ENCODE measurements at regions not wholly inside any gene's neighbourhood (a gene's known extent, or its start where the extent isn't known, plus 50 kb on each side); places are given as distances from the start of the nearest gene placed in this dataset.

GRCh38 chr2:7795778-7796563 lies 878.8 kb downstream of the RNF144A start:
- no peak for DNase-seq (ENCODE audit: low read depth in 2 of 2)

GRCh38 chr2:7800031-7800430 lies 881.8 kb upstream of the ID2 start:
- DNase-seq (ENCODE audit: low read depth in 2 of 2): no peak

GRCh38 chr2:7801212-7801611 lies 880.6 kb upstream of the ID2 start:
- DNase-seq (ENCODE audit: low read depth in 2 of 2): no peak

- no peak for DNase-seq (ENCODE audit: low read depth in 2 of 2)
These were observed 878.3 kb upstream of the ID2 start for GRCh38 chr2:7803515-7803914.

GRCh38 chr2:7809640-7810039 lies 872.2 kb upstream of the ID2 start:
- DNase-seq (ENCODE audit: low read depth in 2 of 2): no peak

GRCh38 chr2:7811073-7811472 lies 870.8 kb upstream of the ID2 start:
- no peak for DNase-seq (ENCODE audit: low read depth in 2 of 2)

- DNase-seq (ENCODE audit: low read depth in 2 of 2): no peak
These were observed 869.4 kb upstream of the ID2 start for GRCh38 chr2:7812231-7812995.

GRCh38 chr2:7813541-7814292 lies 868.1 kb upstream of the ID2 start:
- no peak for DNase-seq (ENCODE audit: low read depth in 2 of 2)

GRCh38 chr2:7815726-7816125 lies 866.1 kb upstream of the ID2 start:
- no peak for DNase-seq (ENCODE audit: low read depth in 2 of 2)

GRCh38 chr2:7816233-7816632 lies 865.6 kb upstream of the ID2 start:
- DNase-seq (ENCODE audit: low read depth in 2 of 2): no peak

GRCh38 chr2:7816944-7817343 lies 864.9 kb upstream of the ID2 start:
- no peak for DNase-seq (ENCODE audit: low read depth in 2 of 2)

- no peak for DNase-seq (ENCODE audit: low read depth in 2 of 2)
These were observed 862.5 kb upstream of the ID2 start for GRCh38 chr2:7819316-7819715.

GRCh38 chr2:7819850-7820249 lies 862.0 kb upstream of the ID2 start:
- DNase-seq (ENCODE audit: low read depth in 2 of 2): no peak

GRCh38 chr2:7824211-7824610 lies 857.6 kb upstream of the ID2 start:
- DNase-seq (ENCODE audit: low read depth in 2 of 2): no peak

GRCh38 chr2:7825591-7826312 lies 856.1 kb upstream of the ID2 start:
- DNase-seq (ENCODE audit: low read depth in 2 of 2): no peak

- DNase-seq (ENCODE audit: low read depth in 2 of 2): no peak
These were observed 855.2 kb upstream of the ID2 start for GRCh38 chr2:7826656-7827055.

- DNase-seq (ENCODE audit: low read depth in 2 of 2): no peak
These were observed 852.6 kb upstream of the ID2 start for GRCh38 chr2:7829241-7829640.

- DNase-seq (ENCODE audit: low read depth in 2 of 2): no peak
These were observed 851.2 kb upstream of the ID2 start for GRCh38 chr2:7830616-7831015.

GRCh38 chr2:7835151-7835550 lies 846.7 kb upstream of the ID2 start:
- no peak for DNase-seq (ENCODE audit: low read depth in 2 of 2)

GRCh38 chr2:7835693-7836680 lies 845.9 kb upstream of the ID2 start:
- DNase-seq (ENCODE audit: low read depth in 2 of 2): no peak
